A673 (cell line): ENCODE measurements at regions not wholly inside any gene's neighbourhood (a gene's known extent, or its start where the extent isn't known, plus 50 kb on each side); places are given as distances from the start of the nearest gene placed in this dataset.
A peak's percentile ranks its signal among the peaks of the same experiment; 100 is the strongest.

Experiments
- BruUV-seq: library from RNA; stranded (reverse); fragments of 400-500 nt; replicated peaks from 2 replicates; lab custom pipeline; 2021; lab: Mats Ljungman, UMichigan
- CTCF ChIA-PET: fragments of 300-600 bp; sonication (Branson Sonifier 250); formaldehyde crosslinking; loops from one replicate; lab custom pipeline; 2022; ENCODE audit warnings: antibody characterized with exemption; lab: Charles Lee
- POLR2A ChIA-PET: fragments of 300-600 bp; sonication (Branson Sonifier 250); formaldehyde crosslinking; loops from one replicate; lab custom pipeline; 2022; ENCODE audit warnings: antibody characterized with exemption; ENCODE audit not compliant: low non-redundant PET; lab: Charles Lee
- DNase-seq: peaks from one replicate; pipeline ENCODE4 v3.0.0-alpha.2; 2015; ENCODE audit warnings: low spot score
- H3K27ac ChIP-seq: fragments of 200-600 bp; sonication (generic); 2 replicates; pipeline ENCODE4 v1.5.1; 2016; ENCODE audit warnings: mixed run types, low read depth, mild to moderate bottlenecking, mixed read lengths, antibody characterized with exemption, low read length; ENCODE audit not compliant: poor library complexity, severe bottlenecking
- H3K27me3 ChIP-seq: fragments of 200-600 bp; sonication (generic); replicated peaks from 2 replicates; pipeline ENCODE4 v1.6.1; 2017; ENCODE audit warnings: mixed run types, low read depth, mild to moderate bottlenecking, mixed read lengths, antibody characterized with exemption, low read length; ENCODE audit not compliant: insufficient read depth, poor library complexity
- H3K36me3 ChIP-seq: fragments of 200-600 bp; sonication (generic); 2 replicates; pipeline ENCODE4 v1.6.1; 2016; ENCODE audit warnings: mixed run types, mild to moderate bottlenecking, mixed read lengths, antibody characterized with exemption, low read length; ENCODE audit not compliant: insufficient read depth, poor library complexity, severe bottlenecking
- H3K4me1 ChIP-seq: fragments of 200-600 bp; sonication (generic); 2 replicates; pipeline ENCODE4 v1.6.1; 2017; ENCODE audit warnings: mixed run types, mild to moderate bottlenecking, mixed read lengths, antibody characterized with exemption, low read length; ENCODE audit not compliant: insufficient read depth, poor library complexity, severe bottlenecking
- H3K4me3 ChIP-seq: fragments of 200-600 bp; sonication (generic); 2 replicates; pipeline ENCODE4 v1.5.1; 2016; ENCODE audit warnings: low read depth, mixed run types, mild to moderate bottlenecking, mixed read lengths, low read length; ENCODE audit not compliant: poor library complexity, severe bottlenecking
- H3K9me3 ChIP-seq: fragments of 200-600 bp; sonication (generic); 2 replicates; pipeline ENCODE4 v1.6.1; 2016; ENCODE audit warnings: mixed run types, low read depth, mild to moderate bottlenecking, mixed read lengths, antibody characterized with exemption, low read length; ENCODE audit not compliant: poor library complexity, severe bottlenecking
- EZH2 ChIP-seq: fragments of 200-600 bp; sonication (generic); IDR thresholded peaks from 2 replicates; pipeline ENCODE4 v1.6.1; 2017; ENCODE audit warnings: borderline replicate concordance, low read depth, mild to moderate bottlenecking, mixed read lengths, antibody characterized with exemption, low read length; ENCODE audit not compliant: poor library complexity, severe bottlenecking
- intact Hi-C: fragments of 100-400 bp; cut with micrococcal nuclease; formaldehyde crosslinking; loops from one replicate; pipeline ENCODE4 v1.10.0; 2022; ENCODE audit not compliant: unreplicated experiment
- TF ChIP-seq, protein P1 (sequence below): fragments of 300-800, 200-600 bp; sonication (generic); conservative IDR thresholded peaks from 2 replicates; pipeline ENCODE4 v1.5.1; 2017; ENCODE audit warnings: low read depth, mild to moderate bottlenecking, antibody characterized with exemption, low read length, moderate library complexity, mixed read lengths

DNA sequence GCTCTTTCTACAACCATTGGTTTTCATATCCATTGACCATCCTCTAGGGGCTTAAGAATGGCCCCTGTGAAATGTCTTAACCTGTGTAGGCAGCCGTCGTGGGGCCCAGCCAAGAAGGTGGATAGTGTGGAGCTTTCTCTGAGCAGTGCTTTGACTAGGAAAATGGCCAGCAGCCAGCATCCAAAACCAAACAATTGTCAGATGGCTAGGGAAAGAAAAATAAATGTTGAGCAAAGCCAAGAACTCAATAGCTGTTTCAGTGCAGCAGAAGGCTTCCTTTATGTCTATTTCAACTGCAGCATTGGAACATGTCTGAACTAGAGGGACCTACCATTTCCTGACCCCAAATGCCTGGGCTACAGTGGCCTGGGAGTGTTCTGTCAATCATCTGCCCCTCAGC is 374.9 kb downstream of the TLE4 start:
- intact Hi-C loops: loop anchor here (10.0 kb wide), 1 partner anchor 472 kb away; no protein-coding TSS in a partner anchor
- H3K27me3 ChIP-seq: no peaks in the 10 kb centered on the region
- H3K36me3 ChIP-seq: no peaks in the 10 kb centered on the region
- no peaks in the 10 kb centered on the region for H3K4me1 ChIP-seq
- no TSS peak for BruUV-seq
- ChIA-PET CTCF (no interaction called here), POLR2A (no interaction called here)
- TF ChIP-seq EZH2: no peak
- TF ChIP-seq, protein P1, sequence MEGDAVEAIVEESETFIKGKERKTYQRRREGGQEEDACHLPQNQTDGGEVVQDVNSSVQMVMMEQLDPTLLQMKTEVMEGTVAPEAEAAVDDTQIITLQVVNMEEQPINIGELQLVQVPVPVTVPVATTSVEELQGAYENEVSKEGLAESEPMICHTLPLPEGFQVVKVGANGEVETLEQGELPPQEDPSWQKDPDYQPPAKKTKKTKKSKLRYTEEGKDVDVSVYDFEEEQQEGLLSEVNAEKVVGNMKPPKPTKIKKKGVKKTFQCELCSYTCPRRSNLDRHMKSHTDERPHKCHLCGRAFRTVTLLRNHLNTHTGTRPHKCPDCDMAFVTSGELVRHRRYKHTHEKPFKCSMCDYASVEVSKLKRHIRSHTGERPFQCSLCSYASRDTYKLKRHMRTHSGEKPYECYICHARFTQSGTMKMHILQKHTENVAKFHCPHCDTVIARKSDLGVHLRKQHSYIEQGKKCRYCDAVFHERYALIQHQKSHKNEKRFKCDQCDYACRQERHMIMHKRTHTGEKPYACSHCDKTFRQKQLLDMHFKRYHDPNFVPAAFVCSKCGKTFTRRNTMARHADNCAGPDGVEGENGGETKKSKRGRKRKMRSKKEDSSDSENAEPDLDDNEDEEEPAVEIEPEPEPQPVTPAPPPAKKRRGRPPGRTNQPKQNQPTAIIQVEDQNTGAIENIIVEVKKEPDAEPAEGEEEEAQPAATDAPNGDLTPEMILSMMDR: no peak
- H3K9me3 ChIP-seq: no peaks in the 10 kb centered on the region
- no peak overlapping the region for H3K27ac ChIP-seq
- no peak for DNase-seq
- no peak overlapping the region for H3K4me3 ChIP-seq

DNA sequence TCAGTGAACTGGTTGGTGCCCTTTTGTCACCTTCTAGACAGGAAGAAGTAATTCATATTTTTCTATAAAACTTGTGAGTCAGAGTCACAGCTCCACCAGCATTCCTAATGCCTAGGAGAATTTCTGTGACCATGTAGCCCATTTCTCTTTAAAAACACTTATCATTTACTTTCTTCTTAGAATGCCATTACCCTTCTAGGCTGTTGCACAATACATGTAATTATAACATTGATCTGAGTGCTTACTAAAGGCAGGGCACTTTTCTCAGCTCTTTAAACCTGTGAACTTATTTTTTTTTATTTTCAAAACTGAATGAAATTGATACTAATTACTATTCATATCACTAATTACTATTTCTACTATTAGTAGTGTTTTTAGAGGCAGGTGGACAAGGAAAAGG is 373.7 kb downstream of the TLE4 start:
- ChIA-PET POLR2A (no interaction called here), CTCF (interaction anchor here (0.6 kb wide), 1 partner anchor 48 kb away, joined by 3 read pairs; no protein-coding TSS in a partner anchor)
- no peaks in the 10 kb centered on the region for H3K36me3 ChIP-seq
- H3K4me1 ChIP-seq: no peaks in the 10 kb centered on the region
- intact Hi-C loops: loop anchor here (10.0 kb wide), 1 partner anchor 471 kb away; no protein-coding TSS in a partner anchor
- H3K4me3 ChIP-seq: no peak overlapping the region
- H3K27ac ChIP-seq: no peak overlapping the region
- TF ChIP-seq, protein P1: no peak
- TF ChIP-seq EZH2: no peak
- no peak for DNase-seq
- no peaks in the 10 kb centered on the region for H3K27me3 ChIP-seq
- no TSS peak for BruUV-seq
- no peaks in the 10 kb centered on the region for H3K9me3 ChIP-seq

DNA sequence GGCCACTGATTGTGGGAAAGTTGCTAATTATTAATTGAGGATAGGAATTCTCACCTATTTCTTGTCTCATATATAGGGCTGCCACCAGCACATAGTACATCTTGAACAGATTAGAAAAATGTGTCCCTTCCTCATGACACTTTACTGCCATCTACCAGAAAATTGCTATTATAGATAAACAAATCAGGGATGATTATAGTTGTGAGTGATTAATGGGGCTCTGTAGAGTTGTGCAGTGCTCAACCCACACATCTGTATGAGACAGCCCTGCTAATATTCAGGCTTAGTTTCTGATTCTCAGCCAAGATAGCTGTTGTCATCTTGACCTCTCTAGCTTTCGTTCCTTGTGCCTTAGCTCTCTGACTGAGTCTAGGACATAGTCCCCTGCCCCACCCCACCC is 373.3 kb downstream of the TLE4 start:
- no TSS peak for BruUV-seq
- Histone ChIP-seq H3K4me1 (no peaks in the 10 kb centered on the region), H3K36me3 (no peaks in the 10 kb centered on the region), H3K4me3 (no peak overlapping the region), H3K27ac (no peak overlapping the region), H3K27me3 (no peaks in the 10 kb centered on the region), H3K9me3 (no peaks in the 10 kb centered on the region)
- intact Hi-C loops: loop anchor here (10.0 kb wide), 1 partner anchor 470 kb away; no protein-coding TSS in a partner anchor
- TF ChIP-seq, protein P1: peak; percentile 17; the same call in 1 of the 2 replicates
- no peak for TF ChIP-seq EZH2
- POLR2A ChIA-PET: no interaction called here
- DNase-seq: peak; percentile 19
- CTCF ChIA-PET: interaction anchor here (0.6 kb wide), 1 partner anchor 47 kb away, joined by 3 read pairs; no protein-coding TSS in a partner anchor
